HCT116 (cell line): ENCODE measurements at regions not wholly inside any gene's neighbourhood (a gene's known extent, or its start where the extent isn't known, plus 50 kb on each side); places are given as distances from the start of the nearest gene placed in this dataset.

Source experiments
- EZH2 ChIP-seq: fragments of 200-600 bp; sonication (generic); IDR thresholded peaks from 2 replicates; pipeline ENCODE4 v1.6.1; 2017; ENCODE audit warnings: antibody characterized with exemption, mixed run types
- POLR2A ChIP-seq: IDR thresholded peaks from 2 replicates; pipeline ENCODE4 v1.7.0; 2011; ENCODE audit warnings: borderline replicate concordance; ENCODE audit not compliant: insufficient read depth, insufficient read length; ENCODE audit errors: extremely low read depth
- POLR2AphosphoS5 ChIP-seq: IDR thresholded peaks from 2 replicates; pipeline ENCODE4 v1.6.1; 2011; ENCODE audit warnings: mild to moderate bottlenecking, low read depth, low read length, moderate library complexity
- TCF7L2 ChIP-seq: IDR thresholded peaks from 2 replicates; pipeline ENCODE4 v1.7.0; 2011; ENCODE audit warnings: borderline replicate concordance, inconsistent platforms; ENCODE audit not compliant: insufficient read depth, insufficient read length; ENCODE audit errors: extremely low read depth
- TF ChIP-seq, protein P1 (sequence below): IDR thresholded peaks from 2 replicates; pipeline ENCODE4 v1.6.1; 2012; ENCODE audit warnings: low read depth
- TF ChIP-seq, protein P2 (sequence below), 3 experiments: fragments of 200-600 bp in 1 of 3; sonication (generic) in 1 of 3; IDR thresholded peaks in 2 of 3; conservative IDR thresholded peaks in 1 of 3; 2 replicates each; pipeline ENCODE4 v1.5.1; 2012 to 2017; ENCODE audit warnings: low read depth in 2 of 3, low read length in 2 of 3, antibody characterized with exemption in 1 of 3, borderline replicate concordance in 1 of 3, control low read depth in 1 of 3, mild to moderate bottlenecking in 1 of 3, mixed read lengths in 1 of 3, mixed run types in 1 of 3, moderate library complexity in 1 of 3; ENCODE audit not compliant: insufficient read depth in 1 of 3
- TF ChIP-seq, protein P3 (sequence below): IDR thresholded peaks from 2 replicates; pipeline ENCODE4 v1.6.1; 2012
- TF ChIP-seq, protein P4 (sequence below): IDR thresholded peaks from 2 replicates; pipeline ENCODE4 v1.6.1; 2011; ENCODE audit warnings: mild to moderate bottlenecking, low read length, moderate library complexity; ENCODE audit not compliant: insufficient replicate concordance; ENCODE audit errors: extremely low read depth
- TF ChIP-seq, protein P5 (sequence below): IDR thresholded peaks from 2 replicates; pipeline ENCODE4 v1.6.1; 2012

DNA sequence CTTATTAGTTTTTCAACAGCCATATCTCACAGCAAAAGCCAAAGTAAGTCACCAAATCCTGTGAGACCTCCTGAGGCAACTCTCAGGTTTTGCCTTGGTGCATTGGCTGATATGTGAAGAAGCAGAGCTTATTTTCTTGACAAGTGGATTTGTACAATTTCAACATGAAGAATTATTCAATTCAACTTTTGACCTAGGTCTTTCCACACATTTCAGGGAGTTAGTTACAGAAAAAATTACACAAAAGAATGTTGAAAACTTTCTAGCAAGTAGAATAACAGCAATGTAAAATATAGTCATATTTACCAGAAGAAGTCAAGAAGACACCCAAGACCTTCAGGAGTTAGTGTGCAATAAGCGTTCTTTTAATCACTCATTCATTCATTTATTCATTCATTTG lies 62.4 kb upstream of the ADRB2 start:
- TF ChIP-seq, protein P1, sequence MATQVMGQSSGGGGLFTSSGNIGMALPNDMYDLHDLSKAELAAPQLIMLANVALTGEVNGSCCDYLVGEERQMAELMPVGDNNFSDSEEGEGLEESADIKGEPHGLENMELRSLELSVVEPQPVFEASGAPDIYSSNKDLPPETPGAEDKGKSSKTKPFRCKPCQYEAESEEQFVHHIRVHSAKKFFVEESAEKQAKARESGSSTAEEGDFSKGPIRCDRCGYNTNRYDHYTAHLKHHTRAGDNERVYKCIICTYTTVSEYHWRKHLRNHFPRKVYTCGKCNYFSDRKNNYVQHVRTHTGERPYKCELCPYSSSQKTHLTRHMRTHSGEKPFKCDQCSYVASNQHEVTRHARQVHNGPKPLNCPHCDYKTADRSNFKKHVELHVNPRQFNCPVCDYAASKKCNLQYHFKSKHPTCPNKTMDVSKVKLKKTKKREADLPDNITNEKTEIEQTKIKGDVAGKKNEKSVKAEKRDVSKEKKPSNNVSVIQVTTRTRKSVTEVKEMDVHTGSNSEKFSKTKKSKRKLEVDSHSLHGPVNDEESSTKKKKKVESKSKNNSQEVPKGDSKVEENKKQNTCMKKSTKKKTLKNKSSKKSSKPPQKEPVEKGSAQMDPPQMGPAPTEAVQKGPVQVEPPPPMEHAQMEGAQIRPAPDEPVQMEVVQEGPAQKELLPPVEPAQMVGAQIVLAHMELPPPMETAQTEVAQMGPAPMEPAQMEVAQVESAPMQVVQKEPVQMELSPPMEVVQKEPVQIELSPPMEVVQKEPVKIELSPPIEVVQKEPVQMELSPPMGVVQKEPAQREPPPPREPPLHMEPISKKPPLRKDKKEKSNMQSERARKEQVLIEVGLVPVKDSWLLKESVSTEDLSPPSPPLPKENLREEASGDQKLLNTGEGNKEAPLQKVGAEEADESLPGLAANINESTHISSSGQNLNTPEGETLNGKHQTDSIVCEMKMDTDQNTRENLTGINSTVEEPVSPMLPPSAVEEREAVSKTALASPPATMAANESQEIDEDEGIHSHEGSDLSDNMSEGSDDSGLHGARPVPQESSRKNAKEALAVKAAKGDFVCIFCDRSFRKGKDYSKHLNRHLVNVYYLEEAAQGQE: no peak
- TF ChIP-seq, protein P2, sequence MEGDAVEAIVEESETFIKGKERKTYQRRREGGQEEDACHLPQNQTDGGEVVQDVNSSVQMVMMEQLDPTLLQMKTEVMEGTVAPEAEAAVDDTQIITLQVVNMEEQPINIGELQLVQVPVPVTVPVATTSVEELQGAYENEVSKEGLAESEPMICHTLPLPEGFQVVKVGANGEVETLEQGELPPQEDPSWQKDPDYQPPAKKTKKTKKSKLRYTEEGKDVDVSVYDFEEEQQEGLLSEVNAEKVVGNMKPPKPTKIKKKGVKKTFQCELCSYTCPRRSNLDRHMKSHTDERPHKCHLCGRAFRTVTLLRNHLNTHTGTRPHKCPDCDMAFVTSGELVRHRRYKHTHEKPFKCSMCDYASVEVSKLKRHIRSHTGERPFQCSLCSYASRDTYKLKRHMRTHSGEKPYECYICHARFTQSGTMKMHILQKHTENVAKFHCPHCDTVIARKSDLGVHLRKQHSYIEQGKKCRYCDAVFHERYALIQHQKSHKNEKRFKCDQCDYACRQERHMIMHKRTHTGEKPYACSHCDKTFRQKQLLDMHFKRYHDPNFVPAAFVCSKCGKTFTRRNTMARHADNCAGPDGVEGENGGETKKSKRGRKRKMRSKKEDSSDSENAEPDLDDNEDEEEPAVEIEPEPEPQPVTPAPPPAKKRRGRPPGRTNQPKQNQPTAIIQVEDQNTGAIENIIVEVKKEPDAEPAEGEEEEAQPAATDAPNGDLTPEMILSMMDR (IDR thresholded peaks at IDR 0.05 in 2 of 3, conservative IDR thresholded peaks at IDR 0.05 in 1 of 3; ENCODE audit: borderline replicate concordance in 1 of 3, insufficient read depth in 1 of 3, low read depth in 2 of 3, low read length in 2 of 3): no peak
- no peak for TF ChIP-seq EZH2
- TF ChIP-seq TCF7L2: no peak
- no peak for TF ChIP-seq POLR2A
- TF ChIP-seq POLR2AphosphoS5: no peak
- TF ChIP-seq, protein P3, sequence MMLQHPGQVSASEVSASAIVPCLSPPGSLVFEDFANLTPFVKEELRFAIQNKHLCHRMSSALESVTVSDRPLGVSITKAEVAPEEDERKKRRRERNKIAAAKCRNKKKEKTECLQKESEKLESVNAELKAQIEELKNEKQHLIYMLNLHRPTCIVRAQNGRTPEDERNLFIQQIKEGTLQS: no peak
- TF ChIP-seq, protein P4, sequence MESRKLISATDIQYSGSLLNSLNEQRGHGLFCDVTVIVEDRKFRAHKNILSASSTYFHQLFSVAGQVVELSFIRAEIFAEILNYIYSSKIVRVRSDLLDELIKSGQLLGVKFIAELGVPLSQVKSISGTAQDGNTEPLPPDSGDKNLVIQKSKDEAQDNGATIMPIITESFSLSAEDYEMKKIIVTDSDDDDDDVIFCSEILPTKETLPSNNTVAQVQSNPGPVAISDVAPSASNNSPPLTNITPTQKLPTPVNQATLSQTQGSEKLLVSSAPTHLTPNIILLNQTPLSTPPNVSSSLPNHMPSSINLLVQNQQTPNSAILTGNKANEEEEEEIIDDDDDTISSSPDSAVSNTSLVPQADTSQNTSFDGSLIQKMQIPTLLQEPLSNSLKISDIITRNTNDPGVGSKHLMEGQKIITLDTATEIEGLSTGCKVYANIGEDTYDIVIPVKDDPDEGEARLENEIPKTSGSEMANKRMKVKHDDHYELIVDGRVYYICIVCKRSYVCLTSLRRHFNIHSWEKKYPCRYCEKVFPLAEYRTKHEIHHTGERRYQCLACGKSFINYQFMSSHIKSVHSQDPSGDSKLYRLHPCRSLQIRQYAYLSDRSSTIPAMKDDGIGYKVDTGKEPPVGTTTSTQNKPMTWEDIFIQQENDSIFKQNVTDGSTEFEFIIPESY: no peak
- TF ChIP-seq, protein P5, sequence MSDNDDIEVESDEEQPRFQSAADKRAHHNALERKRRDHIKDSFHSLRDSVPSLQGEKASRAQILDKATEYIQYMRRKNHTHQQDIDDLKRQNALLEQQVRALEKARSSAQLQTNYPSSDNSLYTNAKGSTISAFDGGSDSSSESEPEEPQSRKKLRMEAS: no peak
